ENCODE measurements at regions not wholly inside any gene's neighbourhood (a gene's known extent, or its start where the extent isn't known, plus 50 kb on each side); places are given as distances from the start of the nearest gene placed in this dataset.
A peak's percentile ranks its signal among the peaks of the same experiment; 100 is the strongest.

GRCh38 chrX:116806288-116806802, 343.6 kb upstream of the CT83 start (continued):
- TF ChIP-seq CHD7 (IDR thresholded peaks at IDR 0.05; ENCODE audit: insufficient replicate concordance, low read length) (no peak), RNF2 (IDR thresholded peaks at IDR 0.05; ENCODE audit: borderline replicate concordance, low read depth, low read length, missing control alignments, poor library complexity, severe bottlenecking) (no peak), CTBP2 (IDR thresholded peaks at IDR 0.05; ENCODE audit: borderline replicate concordance, insufficient read depth, insufficient read length, low read length) (no peak), ZNF274 (IDR thresholded peaks at IDR 0.05; ENCODE audit: borderline replicate concordance, extremely low read depth, low read length) (no peak), TEAD4 (IDR thresholded peaks at IDR 0.05; ENCODE audit: low read depth, low read length) (no peak)
- TF ChIP-seq, protein P1, sequence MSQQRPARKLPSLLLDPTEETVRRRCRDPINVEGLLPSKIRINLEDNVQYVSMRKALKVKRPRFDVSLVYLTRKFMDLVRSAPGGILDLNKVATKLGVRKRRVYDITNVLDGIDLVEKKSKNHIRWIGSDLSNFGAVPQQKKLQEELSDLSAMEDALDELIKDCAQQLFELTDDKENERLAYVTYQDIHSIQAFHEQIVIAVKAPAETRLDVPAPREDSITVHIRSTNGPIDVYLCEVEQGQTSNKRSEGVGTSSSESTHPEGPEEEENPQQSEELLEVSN (IDR thresholded peaks at IDR 0.05), result peak; percentile 42; the same call in 1 of the 2 replicates

All from H1 (cell line).